ENCODE measurements at regions not wholly inside any gene's neighbourhood (a gene's known extent, or its start where the extent isn't known, plus 50 kb on each side); places are given as distances from the start of the nearest gene placed in this dataset.
"Not testable (repeated sequence)": the region's sequence is repeated elsewhere in the genome, so short reads cannot be mapped to it uniquely, and the experiment has no call there.

GRCh38 chr5:166286832-166287231, 2004.6 kb upstream of the WWC1 start:
- no peak overlapping the region for H3K27ac ChIP-seq
- DNase-seq (ENCODE audit: low read depth, low spot score), result no peak

GRCh38 chr5:166287866-166288265, 2003.6 kb upstream of the WWC1 start:
- no peak for DNase-seq (ENCODE audit: low read depth, low spot score)
- H3K27ac ChIP-seq, result no peak overlapping the region

- not testable (repeated sequence) for DNase-seq (ENCODE audit: low read depth, low spot score); H3K27ac ChIP-seq
These were observed 1999.6 kb upstream of the WWC1 start for GRCh38 chr5:166291800-166292199.

- H3K27ac ChIP-seq, result no peak overlapping the region
- DNase-seq (ENCODE audit: low read depth, low spot score), result no peak
These were observed 1997.6 kb upstream of the WWC1 start for GRCh38 chr5:166293892-166294291.

GRCh38 chr5:166302166-166302565, 1989.3 kb upstream of the WWC1 start:
- DNase-seq (ENCODE audit: low read depth, low spot score), result no peak
- no peak overlapping the region for H3K27ac ChIP-seq

GRCh38 chr5:166317425-166317824, 1974.0 kb upstream of the WWC1 start:
- no peak overlapping the region for H3K27ac ChIP-seq
- no peak for DNase-seq (ENCODE audit: low read depth, low spot score)

GRCh38 chr5:166320920-166321480, 1970.4 kb upstream of the WWC1 start:
- DNase-seq (ENCODE audit: low read depth, low spot score), result no peak
- no peak overlapping the region for H3K27ac ChIP-seq

- no peak for DNase-seq (ENCODE audit: low read depth, low spot score)
- no peak overlapping the region for H3K27ac ChIP-seq
These were observed 1967.1 kb upstream of the WWC1 start for GRCh38 chr5:166324372-166324771.

GRCh38 chr5:166329149-166329800, 1962.2 kb upstream of the WWC1 start:
- DNase-seq (ENCODE audit: low read depth, low spot score), result no peak
- no peak overlapping the region for H3K27ac ChIP-seq

- no peak overlapping the region for H3K27ac ChIP-seq
- DNase-seq (ENCODE audit: low read depth, low spot score), result no peak
These were observed 1961.4 kb upstream of the WWC1 start for GRCh38 chr5:166330036-166330435.

GRCh38 chr5:166331521-166331920, 1959.9 kb upstream of the WWC1 start:
- no peak for DNase-seq (ENCODE audit: low read depth, low spot score)

GRCh38 chr5:166338801-166339200, 1952.6 kb upstream of the WWC1 start:
- no peak for DNase-seq (ENCODE audit: low read depth, low spot score)
- H3K27ac ChIP-seq, result no peak overlapping the region

More at GRCh38 chr5:166331521-166331920, 1959.9 kb upstream of the WWC1 start:
- no peak overlapping the region for H3K27ac ChIP-seq

GRCh38 chr5:166340039-166340438, 1951.4 kb upstream of the WWC1 start:
- no peak overlapping the region for H3K27ac ChIP-seq
- DNase-seq (ENCODE audit: low read depth, low spot score), result no peak

GRCh38 chr5:166341740-166342337, 1949.6 kb upstream of the WWC1 start:
- no peak overlapping the region for H3K27ac ChIP-seq
- no peak for DNase-seq (ENCODE audit: low read depth, low spot score)

GRCh38 chr5:166342402-166342801, 1949.0 kb upstream of the WWC1 start:
- no peak overlapping the region for H3K27ac ChIP-seq
- DNase-seq (ENCODE audit: low read depth, low spot score), result no peak

GRCh38 chr5:166346726-166347374, 1944.6 kb upstream of the WWC1 start:
- H3K27ac ChIP-seq, result no peak overlapping the region
- DNase-seq (ENCODE audit: low read depth, low spot score), result no peak

GRCh38 chr5:166349046-166349445, 1942.4 kb upstream of the WWC1 start:
- no peak for DNase-seq (ENCODE audit: low read depth, low spot score)
- H3K27ac ChIP-seq, result no peak overlapping the region

GRCh38 chr5:166353580-166353979, 1937.9 kb upstream of the WWC1 start:
- DNase-seq (ENCODE audit: low read depth, low spot score), result no peak
- H3K27ac ChIP-seq, result no peak overlapping the region

- H3K27ac ChIP-seq, result peak overlapping the region; percentile 7
- DNase-seq (ENCODE audit: low read depth, low spot score), result no peak
These were observed 1937.1 kb upstream of the WWC1 start for GRCh38 chr5:166354332-166354731.

- no peak overlapping the region for H3K27ac ChIP-seq
- DNase-seq (ENCODE audit: low read depth, low spot score), result no peak
These were observed 1935.3 kb upstream of the WWC1 start for GRCh38 chr5:166356096-166356495.

- DNase-seq (ENCODE audit: low read depth, low spot score), result no peak
- H3K27ac ChIP-seq, result no peak overlapping the region
These were observed 1933.2 kb upstream of the WWC1 start for GRCh38 chr5:166358127-166358830.
